Mucosa of descending colon (tissue), 3 donors: ENCODE measurements at regions not wholly inside any gene's neighbourhood (a gene's known extent, or its start where the extent isn't known, plus 50 kb on each side); places are given as distances from the start of the nearest gene placed in this dataset.

Experiments
- ATAC-seq: fragments of 200-7000 bp; cut with Tn5 transposase; one replicate; pipeline ENCODE4 v1.9.1; 2020; ENCODE audit warnings: mild to moderate bottlenecking, moderate library complexity
- DNase-seq, 3 donors: peaks; one replicate each; pipeline ENCODE4 v3.0.0-alpha.2; 2020
- H3K36me3 ChIP-seq: fragments of 200-600 bp; one replicate; pipeline ENCODE4 v1.8.0; 2021; ENCODE audit warnings: low read depth, mild to moderate bottlenecking
- H3K4me1 ChIP-seq: fragments of 200-600 bp; one replicate; pipeline ENCODE4 v1.8.0; 2021; ENCODE audit warnings: low read depth, mild to moderate bottlenecking
- H3K4me3 ChIP-seq: fragments of 200-600 bp; one replicate; pipeline ENCODE4 v1.8.0; 2021; ENCODE audit warnings: mild to moderate bottlenecking
- H3K9me3 ChIP-seq: fragments of 200-600 bp; one replicate; pipeline ENCODE4 v1.8.0; 2021; ENCODE audit warnings: mild to moderate bottlenecking
- intact Hi-C, 2 donors: fragments of 100-400 bp; cut with DNase I in 1 of 2; cut with micrococcal nuclease in 1 of 2; formaldehyde crosslinking; loops; one replicate each; pipeline versions ENCODE4 v1.11.0 to v1.11.1; 2022; cut with DNase I, micrococcal nuclease
- TF ChIP-seq, protein P1 (sequence below): fragments of 200-600 bp; IDR thresholded peaks from one replicate; pipeline ENCODE4 v1.8.0; 2022; ENCODE audit warnings: antibody characterized with exemption, mild to moderate bottlenecking
- donor health status: DM: no; HTN: no; CAD: no; lungs with moderate emphysema.
- donor health status: DM: no; HTN: no; CAD: no.
- donor health status: DM: no; HTN: yes; CAD: no.

DNA sequence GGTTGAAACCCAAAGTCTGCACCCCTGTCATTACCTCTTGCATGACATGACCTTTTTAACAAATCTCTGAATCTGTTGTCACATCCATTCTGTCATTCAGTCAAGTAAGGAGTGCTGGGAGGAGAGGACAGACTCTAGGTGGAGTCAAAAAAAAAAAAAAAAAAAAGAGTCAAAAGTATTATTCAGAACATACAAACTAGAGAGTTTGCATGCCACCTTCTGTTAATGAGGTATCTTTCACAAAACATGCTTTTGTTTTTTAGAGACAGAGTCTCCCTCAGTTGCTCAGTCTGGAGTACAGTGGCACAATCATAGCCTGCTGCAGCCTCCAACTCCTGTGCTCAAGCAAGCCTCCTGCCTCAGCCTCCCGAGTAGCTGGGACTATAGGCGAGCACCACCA is 81.6 kb upstream of the ARMC3 start:
- Histone ChIP-seq H3K36me3 (no peaks in the 10 kb centered on the region), H3K4me1 (no peaks in the 10 kb centered on the region), H3K4me3 (no peak overlapping the region), H3K9me3 (no peaks in the 10 kb centered on the region)
- TF ChIP-seq, protein P1, sequence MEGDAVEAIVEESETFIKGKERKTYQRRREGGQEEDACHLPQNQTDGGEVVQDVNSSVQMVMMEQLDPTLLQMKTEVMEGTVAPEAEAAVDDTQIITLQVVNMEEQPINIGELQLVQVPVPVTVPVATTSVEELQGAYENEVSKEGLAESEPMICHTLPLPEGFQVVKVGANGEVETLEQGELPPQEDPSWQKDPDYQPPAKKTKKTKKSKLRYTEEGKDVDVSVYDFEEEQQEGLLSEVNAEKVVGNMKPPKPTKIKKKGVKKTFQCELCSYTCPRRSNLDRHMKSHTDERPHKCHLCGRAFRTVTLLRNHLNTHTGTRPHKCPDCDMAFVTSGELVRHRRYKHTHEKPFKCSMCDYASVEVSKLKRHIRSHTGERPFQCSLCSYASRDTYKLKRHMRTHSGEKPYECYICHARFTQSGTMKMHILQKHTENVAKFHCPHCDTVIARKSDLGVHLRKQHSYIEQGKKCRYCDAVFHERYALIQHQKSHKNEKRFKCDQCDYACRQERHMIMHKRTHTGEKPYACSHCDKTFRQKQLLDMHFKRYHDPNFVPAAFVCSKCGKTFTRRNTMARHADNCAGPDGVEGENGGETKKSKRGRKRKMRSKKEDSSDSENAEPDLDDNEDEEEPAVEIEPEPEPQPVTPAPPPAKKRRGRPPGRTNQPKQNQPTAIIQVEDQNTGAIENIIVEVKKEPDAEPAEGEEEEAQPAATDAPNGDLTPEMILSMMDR: no peak
- ATAC-seq: no peak
- intact Hi-C loops: no loop called here
- no peak for DNase-seq

DNA sequence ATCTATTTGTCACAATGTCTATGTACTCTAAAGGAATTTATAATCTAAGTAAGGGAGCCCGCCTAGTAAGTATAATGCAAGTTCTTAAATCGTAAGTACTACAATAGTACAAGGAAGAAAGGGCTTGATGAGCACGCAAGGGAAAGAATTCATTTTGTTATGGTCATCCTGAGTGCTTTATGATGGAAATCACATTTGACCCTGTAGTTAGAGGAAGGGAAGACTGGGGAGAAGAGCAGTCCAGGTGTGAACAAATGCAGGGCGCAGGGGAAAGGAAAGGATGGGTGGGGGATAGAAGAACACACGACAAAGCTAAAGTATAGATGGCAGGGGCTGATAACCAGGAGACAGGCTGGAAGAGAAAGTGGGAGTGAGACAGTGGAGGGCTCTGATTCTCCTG is 88.2 kb upstream of the ARMC3 start:
- intact Hi-C loops: no loop called here
- no peak for ATAC-seq
- Histone ChIP-seq H3K4me1 (no peaks in the 10 kb centered on the region), H3K9me3 (no peaks in the 10 kb centered on the region), H3K4me3 (no peak overlapping the region), H3K36me3 (no peaks in the 10 kb centered on the region)
- DNase-seq: no peak
- TF ChIP-seq, protein P1: no peak

DNA sequence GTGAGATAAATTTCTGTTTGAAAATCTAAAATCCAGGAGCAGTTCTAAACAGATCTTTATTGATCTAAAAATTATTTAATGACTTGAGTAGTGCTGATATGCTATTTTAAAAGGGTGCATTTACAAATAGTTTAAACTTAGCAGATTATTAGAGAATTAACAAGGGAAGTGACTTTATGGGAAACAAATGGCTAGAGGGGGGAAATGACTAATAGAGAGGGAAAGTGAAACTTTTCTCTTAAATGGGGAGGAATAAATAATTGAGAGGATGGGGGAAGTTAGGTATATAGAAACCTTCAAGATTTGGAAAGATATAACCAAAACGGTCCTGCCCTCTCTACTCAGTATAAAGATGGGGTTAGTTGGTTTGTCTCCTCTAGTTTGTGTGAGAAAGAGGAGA is 90.1 kb upstream of the ARMC3 start:
- no peak for DNase-seq

DNA sequence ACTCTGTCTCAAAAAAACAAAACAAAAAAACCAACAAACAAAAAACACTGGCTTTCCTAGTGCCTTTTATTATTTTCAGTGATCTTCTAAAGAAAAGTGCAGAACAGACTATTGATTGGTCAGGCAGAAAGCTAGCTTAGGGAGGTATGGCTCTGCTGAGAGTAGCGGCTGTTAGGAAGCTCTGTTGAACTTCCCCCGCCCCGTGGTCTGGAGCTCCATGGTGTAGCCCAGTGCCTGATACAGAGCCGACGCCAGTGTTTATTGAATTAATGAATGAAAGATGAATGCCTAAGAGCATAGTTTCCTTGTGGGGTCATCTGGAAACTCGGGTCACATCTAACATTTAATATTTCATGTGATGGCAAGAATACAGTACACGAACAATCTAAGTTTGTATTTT is 90.5 kb upstream of the ARMC3 start:
- ATAC-seq: no peak
- intact Hi-C loops: no loop called here

More for the DNA sequence above, 90.1 kb upstream of the ARMC3 start:
- TF ChIP-seq, protein P1: no peak
- Histone ChIP-seq H3K9me3 (no peaks in the 10 kb centered on the region), H3K36me3 (no peaks in the 10 kb centered on the region), H3K4me1 (no peaks in the 10 kb centered on the region), H3K4me3 (no peak overlapping the region)
- intact Hi-C loops: no loop called here
- no peak for ATAC-seq

DNA sequence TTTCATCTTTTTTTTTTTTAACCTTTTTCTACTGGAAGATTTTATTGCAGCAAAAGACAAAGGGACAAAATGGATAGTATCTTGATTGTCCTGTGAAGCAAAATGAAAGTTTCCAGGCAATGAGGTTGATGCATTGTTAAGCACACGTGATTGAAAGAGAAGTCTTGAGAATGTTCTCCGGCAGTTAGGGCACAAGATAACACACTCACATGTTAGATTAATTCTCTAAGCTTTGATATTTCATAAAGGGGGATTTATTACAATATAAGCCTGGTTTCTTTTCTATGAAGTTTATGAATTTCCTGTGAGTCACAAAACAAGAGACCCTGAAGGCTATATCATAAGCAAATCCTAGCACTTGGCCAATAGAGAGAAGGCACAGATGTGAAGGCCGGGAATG is 93.4 kb upstream of the ARMC3 start:
- no peaks in the 10 kb centered on the region for H3K4me1 ChIP-seq

More for the DNA sequence above, 90.5 kb upstream of the ARMC3 start:
- TF ChIP-seq, protein P1: no peak
- no peak overlapping the region for H3K4me3 ChIP-seq
- DNase-seq: no peak
- H3K4me1 ChIP-seq: no peaks in the 10 kb centered on the region
- no peaks in the 10 kb centered on the region for H3K36me3 ChIP-seq
- H3K9me3 ChIP-seq: no peaks in the 10 kb centered on the region

More for the DNA sequence above, 93.4 kb upstream of the ARMC3 start:
- DNase-seq (no peak), ATAC-seq (no peak)
- TF ChIP-seq, protein P1: no peak
- no peaks in the 10 kb centered on the region for H3K36me3 ChIP-seq
- no peaks in the 10 kb centered on the region for H3K9me3 ChIP-seq
- intact Hi-C loops: no loop called here
- H3K4me3 ChIP-seq: no peak overlapping the region
